GM23338 (cell line): ENCODE measurements at regions not wholly inside any gene's neighbourhood (a gene's known extent, or its start where the extent isn't known, plus 50 kb on each side); places are given as distances from the start of the nearest gene placed in this dataset.

ENCODE experiments used
- CTCF ChIP-seq, 2 experiments: fragments of 200-600 bp in 1 of 2; sonication (generic) in 1 of 2; conservative IDR thresholded peaks; 2 replicates each; pipeline versions ENCODE4 v1.5.1 to v1.6.1; 2016 to 2017; ENCODE audit warnings: antibody characterized with exemption in 2 of 2, low read depth in 2 of 2, mild to moderate bottlenecking in 2 of 2, moderate library complexity in 1 of 2
- POLR2AphosphoS5 ChIP-seq: IDR thresholded peaks from 2 replicates; pipeline ENCODE4 v1.6.1; 2016; ENCODE audit warnings: antibody characterized with exemption, low read depth

DNA sequence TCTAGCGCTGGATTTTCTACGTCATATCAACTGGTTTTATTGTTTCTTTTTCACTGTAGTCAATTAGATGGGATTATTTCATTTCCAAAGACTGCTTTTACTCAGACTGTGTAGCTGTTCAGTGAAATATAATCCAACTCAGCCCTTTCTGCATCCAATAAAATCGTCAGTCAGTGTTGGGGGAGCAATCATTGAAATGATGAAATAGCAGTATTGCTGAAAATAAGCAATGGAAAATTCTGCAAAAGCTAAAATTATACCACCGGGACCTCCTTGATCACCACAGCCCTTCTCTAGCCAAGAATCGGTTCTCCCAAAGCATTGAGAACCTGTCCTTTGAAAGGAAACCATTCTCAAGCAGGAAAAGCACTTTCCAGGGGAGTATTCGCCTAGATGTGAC, 243.1 kb upstream of the TENM3 start:
- TF ChIP-seq POLR2AphosphoS5: no peak
- no peak for TF ChIP-seq CTCF (conservative IDR thresholded peaks at IDR 0.05; ENCODE audit: low read depth in 2 of 2)
